Omental fat pad (tissue), 3 donors: ENCODE measurements at regions not wholly inside any gene's neighbourhood (a gene's known extent, or its start where the extent isn't known, plus 50 kb on each side); places are given as distances from the start of the nearest gene placed in this dataset.

Source experiments
- ATAC-seq: fragments of 150-250 bp; one replicate; pipeline ENCODE4 v1.9.1; 2016; ENCODE audit warnings: mild to moderate bottlenecking, moderate library complexity; ENCODE audit not compliant: low FRiP score
- DNase-seq: peaks from one replicate; pipeline ENCODE4 v3.0.0-alpha.2; 2019; ENCODE audit warnings: low spot score
- CTCF ChIP-seq, 3 donors: fragments of 450-650 bp; IDR thresholded peaks; one replicate each; pipeline ENCODE4 v1.5.1; 2016 to 2017; ENCODE audit warnings: antibody characterized with exemption in 3 of 3, mild to moderate bottlenecking in 3 of 3, moderate library complexity in 2 of 3

- ATAC-seq (no peak), DNase-seq (no peak)
- no peak for TF ChIP-seq CTCF (IDR thresholded peaks at IDR 0.05)
These were observed 72.5 kb downstream of the RRAGC start for GRCh38 chr1:38787041-38787440.

GRCh38 chr1:38786040-38786436 lies 73.5 kb downstream of the RRAGC start:
- no peak for ATAC-seq
- TF ChIP-seq CTCF (IDR thresholded peaks at IDR 0.05), result no peak
- no peak for DNase-seq

GRCh38 chr1:38785285-38786039 lies 74.1 kb downstream of the RRAGC start:
- TF ChIP-seq CTCF (IDR thresholded peaks at IDR 0.05), result no peak
- ATAC-seq (no peak), DNase-seq (no peak)

GRCh38 chr1:38784452-38785284 lies 74.9 kb downstream of the RRAGC start:
- no peak for TF ChIP-seq CTCF (IDR thresholded peaks at IDR 0.05)
- DNase-seq (no peak), ATAC-seq (no peak)

- DNase-seq (no peak), ATAC-seq (no peak)
- TF ChIP-seq CTCF (IDR thresholded peaks at IDR 0.05), result no peak
These were observed 75.8 kb downstream of the RRAGC start for GRCh38 chr1:38783640-38784229.

GRCh38 chr1:38781872-38782617 lies 77.5 kb downstream of the RRAGC start:
- ATAC-seq (no peak), DNase-seq (no peak)
- no peak for TF ChIP-seq CTCF (IDR thresholded peaks at IDR 0.05)
